Superior temporal gyrus (tissue), 1 donor: ENCODE measurements at regions not wholly inside any gene's neighbourhood (a gene's known extent, or its start where the extent isn't known, plus 50 kb on each side); places are given as distances from the start of the nearest gene placed in this dataset.

ENCODE experiments used
- DNase-seq: peaks from one replicate; pipeline ENCODE4 v3.0.0-alpha.2; 2016; ENCODE audit errors: extremely low spot score

- DNase-seq: no peak
Measured at GRCh38 chr2:67237288-67237687, 159.8 kb upstream of the ETAA1 start.

DNA sequence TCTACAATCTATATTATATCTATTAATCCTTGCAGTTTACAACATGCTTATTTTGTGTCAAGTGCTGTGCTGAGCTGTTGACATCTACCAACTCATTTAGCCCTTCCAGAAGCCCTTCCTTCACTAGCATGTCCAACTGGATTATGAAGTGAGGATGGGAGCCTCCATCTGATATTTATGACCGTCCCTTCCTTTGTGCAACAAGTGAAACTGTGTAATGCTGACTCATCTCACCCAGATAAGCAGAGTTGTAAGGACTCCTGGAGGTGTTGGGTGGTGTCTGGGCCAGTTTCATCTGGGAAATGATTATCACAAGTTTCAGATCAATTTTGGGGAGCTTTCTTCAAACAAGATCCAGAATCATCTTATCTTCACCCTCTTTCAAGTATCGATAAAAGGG is 156.6 kb upstream of the ETAA1 start:
- DNase-seq: no peak

DNA sequence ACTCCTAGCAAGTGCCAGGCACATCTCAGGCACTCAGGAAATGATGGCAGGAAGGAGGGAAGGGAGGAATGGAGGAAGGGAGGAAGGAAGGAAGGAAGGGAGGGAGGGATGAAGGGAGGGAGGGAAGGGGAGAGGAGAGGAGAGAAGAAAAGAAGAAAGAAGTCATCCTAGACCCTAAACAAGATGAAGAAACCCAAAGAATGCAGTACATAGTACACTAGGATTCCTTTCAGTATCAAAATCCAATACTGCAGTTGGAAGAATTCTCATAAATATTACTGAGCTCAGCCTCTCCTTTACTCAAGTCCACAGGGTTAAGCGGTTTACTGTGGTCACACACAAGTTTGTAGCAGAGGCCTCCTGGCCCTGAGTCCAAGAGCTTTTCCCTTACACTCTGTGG is 155.7 kb upstream of the ETAA1 start:
- DNase-seq: no peak

GRCh38 chr2:67242456-67242855 is 154.7 kb upstream of the ETAA1 start:
- DNase-seq: no peak

DNA sequence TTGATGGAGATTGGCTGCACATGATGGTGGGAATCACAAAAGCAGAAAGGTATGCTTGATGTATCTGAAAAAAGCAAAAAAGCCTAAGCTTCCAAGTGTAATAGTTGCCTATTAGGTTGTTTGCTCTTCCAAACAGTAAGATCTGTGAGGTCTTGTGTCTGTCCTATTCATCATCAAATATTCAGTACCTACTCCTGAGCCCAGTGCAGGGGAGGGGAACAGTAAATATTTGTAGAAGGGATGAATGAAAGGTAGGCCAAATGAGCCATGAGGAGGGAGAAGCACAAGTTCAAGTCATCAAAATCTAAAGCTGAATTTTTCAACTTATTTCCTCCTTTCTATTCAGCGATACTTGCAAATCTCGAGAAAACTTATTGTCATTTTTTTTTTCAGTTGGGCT is 153.2 kb upstream of the ETAA1 start:
- no peak for DNase-seq

GRCh38 chr2:67246791-67247190 is 150.3 kb upstream of the ETAA1 start:
- no peak for DNase-seq

DNA sequence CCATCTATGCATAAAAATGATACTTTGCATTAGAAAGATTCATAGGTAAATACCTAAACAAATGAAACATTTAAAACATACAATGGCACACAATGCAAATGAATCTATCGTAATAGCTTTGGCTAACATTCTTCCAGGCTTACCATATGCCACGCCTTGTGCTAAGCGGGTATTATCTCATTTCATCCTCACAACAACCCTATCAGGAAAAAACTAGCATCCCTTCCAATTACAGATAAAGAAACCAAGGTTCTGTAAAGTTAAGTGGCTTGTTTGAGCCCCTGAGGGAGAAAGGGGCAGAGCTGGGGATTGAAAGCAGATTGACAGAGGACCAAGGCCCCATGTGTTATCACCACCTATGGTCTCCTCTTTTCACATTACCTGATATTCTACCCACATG is 145.4 kb upstream of the ETAA1 start:
- DNase-seq: no peak

- DNase-seq: no peak
Measured at GRCh38 chr2:67255933-67256615, 141.1 kb upstream of the ETAA1 start.

DNA sequence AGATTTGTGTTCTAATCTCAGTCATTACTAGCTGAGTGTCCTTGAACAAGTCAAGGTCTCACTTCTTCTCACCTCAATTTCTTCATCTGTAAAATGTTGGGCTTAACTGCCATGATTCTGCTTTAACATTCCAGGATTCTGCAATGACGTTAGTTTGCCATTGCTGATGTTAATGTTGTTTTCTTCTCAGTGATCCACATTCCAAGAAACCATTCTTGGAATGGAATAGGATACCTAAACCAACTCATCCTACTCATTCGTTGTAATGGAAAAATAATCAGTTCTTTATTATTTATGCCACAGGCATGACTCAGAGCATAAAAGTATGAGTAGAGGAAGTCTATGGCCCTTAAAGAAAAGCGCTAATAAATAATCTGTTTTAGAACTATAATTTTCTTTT is 140.2 kb upstream of the ETAA1 start:
- no peak for DNase-seq

DNA sequence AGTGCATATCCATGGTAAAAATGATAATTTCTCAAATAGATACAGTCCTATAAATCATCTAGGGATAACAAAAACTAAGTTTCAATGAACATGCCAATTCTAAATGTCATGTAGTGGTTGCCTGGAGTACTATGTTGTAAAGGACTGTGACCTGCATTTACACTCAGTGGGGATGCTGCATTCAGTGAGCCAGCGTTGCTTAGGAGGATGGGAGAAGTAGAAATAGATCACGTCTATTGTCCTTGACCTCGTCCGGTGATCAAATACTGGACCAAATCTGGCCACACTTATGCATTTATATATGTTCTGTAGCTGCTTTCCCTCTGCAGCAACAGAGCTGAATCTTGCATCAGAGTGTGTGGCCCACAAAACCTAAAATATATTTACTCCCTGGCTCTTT is 139.0 kb upstream of the ETAA1 start:
- DNase-seq: no peak

DNA sequence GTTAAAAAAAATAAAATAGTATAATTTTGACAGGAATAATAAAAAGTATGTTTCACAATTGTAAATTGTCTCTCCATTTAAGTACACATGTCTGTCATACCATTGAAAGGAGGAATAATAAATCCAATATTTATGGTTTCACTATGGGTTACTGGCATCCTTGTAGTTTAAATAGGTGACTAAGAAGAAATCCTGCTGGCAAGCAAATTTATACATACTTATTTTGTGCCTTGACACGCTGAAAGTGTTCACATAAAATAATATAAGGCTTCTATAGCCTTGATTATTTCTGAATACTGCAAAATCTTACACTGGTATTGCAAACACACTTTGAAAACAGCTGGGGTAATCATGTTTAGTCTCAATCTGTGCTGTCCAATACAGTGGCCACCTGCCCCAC is 138.3 kb upstream of the ETAA1 start:
- DNase-seq: no peak

DNA sequence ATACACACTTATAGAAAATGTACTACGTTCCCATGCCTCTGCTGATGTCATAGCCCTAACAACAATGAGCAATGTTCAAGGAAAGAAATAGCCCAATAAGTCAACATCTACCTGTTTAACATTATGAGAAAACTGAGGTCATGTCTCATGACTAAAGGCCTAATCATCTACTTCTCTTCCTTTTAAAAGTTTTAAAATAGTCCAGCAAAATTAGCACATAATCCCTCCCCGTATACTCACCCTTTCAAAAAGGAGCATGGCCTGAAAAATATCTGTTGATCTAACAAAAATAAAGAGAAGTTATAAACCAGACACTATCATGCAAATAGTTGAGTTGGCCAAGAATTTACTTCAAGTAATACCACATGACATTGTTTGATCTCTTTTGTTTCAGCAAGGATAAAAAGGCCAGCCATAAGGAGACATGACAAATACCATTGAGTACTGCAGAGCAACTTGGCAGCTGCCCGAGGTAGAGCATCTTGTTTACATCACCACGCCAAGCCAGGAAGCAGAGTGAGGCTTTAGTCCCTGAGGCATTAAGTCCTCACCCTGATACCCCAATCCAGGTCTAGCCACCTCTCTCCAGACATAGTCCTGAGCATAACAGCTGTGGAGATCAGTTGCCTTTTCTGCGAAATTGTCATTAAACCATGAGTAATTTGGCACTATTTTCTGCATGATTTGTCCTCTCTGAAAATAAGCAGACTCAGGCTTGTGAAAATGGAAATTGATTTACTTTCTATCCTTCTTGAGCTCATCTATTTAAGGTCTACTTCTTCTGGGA is 137.4 kb upstream of the ETAA1 start:
- peak; percentile 14 for DNase-seq

DNA sequence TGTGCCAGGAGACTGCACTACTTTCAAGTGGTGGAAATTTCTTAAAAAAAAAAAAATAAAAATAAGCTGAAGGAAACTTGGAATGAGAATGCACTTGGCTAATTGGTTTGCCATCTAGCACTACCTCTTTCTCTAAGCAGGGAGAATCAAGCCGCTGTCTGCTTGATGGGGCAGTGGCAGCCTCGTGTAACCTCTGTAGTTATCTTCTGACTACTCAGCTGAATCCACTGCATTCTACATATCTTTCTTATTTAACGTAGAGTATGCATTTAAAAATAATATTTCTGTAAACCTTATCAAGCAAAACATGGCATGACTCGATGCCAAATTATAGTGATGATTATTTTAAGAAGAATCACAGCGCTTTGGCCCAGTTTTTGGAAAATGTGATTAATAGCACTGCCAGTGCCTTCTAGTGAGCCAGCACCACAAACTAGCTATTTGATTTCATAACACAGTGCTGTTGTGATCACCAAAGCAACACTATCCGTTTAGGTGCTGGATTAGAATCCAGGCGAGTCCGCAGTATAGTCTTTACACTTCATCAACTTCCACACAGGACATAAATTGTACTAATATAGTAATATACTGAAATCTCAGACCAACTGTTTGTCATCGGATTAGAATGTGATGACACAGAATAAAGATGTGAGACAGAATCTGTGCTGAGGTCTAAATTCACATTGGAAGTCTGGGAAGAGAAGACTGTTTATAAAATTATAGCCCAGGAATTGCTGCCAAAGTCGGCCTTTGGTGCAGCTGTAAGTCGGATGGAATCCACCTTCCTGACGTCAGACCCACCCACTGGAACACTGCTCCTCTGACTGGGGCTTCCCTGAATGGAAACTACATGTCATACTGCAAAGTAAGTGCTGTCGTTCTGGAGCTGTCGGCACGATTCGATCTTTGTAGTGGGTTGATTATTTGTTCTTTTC is 136.5 kb upstream of the ETAA1 start:
- no peak for DNase-seq

DNA sequence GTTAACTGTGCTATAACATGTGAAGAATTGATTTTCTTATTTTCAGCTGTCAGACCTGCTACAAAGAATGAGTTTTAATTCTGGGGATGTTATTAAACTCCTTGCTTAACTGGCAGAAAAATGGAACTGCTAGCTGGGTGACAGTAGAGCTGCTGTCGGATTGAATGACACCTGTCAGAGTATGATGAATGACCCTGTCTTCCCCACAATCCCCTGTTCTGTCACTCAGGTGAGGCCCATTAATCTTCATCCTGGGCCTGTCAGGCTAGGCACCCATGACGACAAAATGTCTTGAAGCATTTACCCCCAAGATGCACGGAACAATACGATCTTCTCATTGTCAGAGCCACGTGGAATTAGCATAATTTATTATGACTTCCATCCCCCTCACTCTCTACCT is 129.9 kb upstream of the ETAA1 start:
- DNase-seq: no peak

DNA sequence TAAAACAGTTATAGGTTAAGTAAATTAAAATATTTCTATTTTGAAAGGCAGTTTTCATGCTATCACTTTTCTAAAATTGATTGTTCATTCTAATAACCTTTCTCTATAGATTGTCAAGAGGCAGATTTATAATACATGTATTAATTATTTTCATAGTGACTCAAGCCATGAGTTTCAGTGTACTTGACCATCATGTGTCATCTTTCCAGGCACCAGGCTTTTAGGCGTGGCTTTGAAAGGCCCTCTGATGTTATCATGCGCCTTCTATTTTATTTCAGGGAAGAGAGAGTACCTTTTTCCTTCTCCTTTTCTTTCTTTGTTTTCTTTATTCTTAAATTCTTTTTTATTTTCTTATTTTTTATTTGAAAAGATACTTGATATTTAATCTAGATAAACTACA is 128.3 kb upstream of the ETAA1 start:
- no peak for DNase-seq

- DNase-seq: no peak
Measured at GRCh38 chr2:67272195-67272594, 124.9 kb upstream of the ETAA1 start.

DNA sequence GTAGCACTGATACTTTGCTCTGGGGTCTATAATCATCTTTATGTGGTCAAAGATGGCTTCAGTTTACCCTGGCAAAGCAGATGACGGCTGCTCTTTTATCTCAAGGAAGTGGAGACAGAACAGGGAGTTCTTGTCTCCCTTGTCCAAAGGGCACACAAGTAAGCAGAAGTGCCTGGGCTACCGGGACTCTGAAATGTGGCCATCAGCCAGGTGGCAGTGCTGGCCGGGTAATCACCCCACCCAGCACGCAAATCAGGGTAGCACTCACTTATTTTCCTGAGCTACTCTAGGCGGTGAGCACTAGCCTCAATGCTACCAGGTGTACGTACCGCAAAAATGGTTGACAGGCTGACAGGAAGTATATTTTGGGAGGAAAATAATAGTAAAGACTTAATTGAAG is 119.7 kb upstream of the ETAA1 start:
- no peak for DNase-seq

- no peak for DNase-seq
Measured at GRCh38 chr2:67281101-67281500, 116.0 kb upstream of the ETAA1 start.

DNA sequence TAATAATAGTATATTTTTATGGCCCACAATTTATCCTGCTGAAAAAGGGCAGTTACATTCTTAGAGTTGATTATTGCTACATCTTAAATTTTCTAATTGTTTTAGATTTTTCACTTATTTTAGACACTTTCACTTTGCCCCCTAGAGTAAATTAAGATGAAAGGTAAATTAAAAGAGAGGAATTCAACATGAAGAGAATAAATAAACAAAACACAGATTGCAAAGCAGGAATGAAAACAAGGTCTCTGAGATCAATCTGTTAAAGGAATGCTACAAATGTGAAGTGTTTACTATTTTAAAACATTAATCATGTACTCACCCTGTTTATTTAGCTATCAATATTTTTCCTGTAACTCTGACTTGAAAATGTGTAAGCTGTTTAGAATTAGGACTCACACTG is 113.5 kb upstream of the ETAA1 start:
- DNase-seq: no peak

DNA sequence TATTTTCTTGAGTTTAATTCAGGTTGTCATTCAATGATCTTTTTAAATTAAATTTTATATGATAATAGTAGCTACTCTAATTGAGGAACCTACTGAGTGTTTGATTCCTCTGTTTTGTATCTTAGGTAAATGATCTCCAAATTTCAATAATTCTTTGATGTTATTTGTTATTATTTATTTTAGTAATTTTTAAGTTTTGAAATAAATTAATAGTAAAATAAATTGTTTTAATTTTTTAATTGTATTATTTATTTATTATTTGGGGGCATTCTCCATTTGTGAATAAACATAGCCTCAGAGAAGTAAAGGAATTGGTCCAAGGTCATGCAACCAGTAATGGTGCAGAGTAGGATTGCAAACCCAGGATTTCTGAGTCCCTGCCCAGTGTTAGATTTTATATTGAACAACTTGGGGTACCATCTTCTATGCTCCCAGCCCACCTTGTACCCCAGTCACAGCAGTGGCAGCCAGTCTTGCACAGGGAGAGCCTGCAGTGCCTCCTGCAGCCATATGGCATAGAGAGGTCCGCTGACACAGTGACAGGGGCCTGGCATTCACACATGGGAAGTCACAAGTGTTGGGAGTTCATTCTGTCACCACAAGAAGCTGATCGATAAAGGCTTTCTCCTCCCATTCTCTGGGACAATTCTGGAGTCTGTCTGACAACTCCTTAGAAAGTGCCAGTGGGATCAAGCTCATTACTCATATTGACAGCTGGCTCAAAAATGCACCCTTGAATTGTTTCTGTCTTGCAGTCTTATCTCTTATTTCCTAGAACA is 110.0 kb upstream of the ETAA1 start:
- DNase-seq: no peak

- DNase-seq: no peak
Measured at GRCh38 chr2:67289271-67289670, 107.9 kb upstream of the ETAA1 start.

GRCh38 chr2:67289921-67290371 is 107.2 kb upstream of the ETAA1 start:
- DNase-seq: no peak
